Fibroblast of lung (primary cell): ENCODE measurements at regions not wholly inside any gene's neighbourhood (a gene's known extent, or its start where the extent isn't known, plus 50 kb on each side); places are given as distances from the start of the nearest gene placed in this dataset.
A peak's percentile ranks its signal among the peaks of the same experiment; 100 is the strongest.

ENCODE experiments used
- DNase-seq, 2 donors: peaks; one replicate each; pipeline versions ENCODE4 v3.0.0 to v3.0.0-alpha.2; 2010; ENCODE audit warnings: low read depth in 2 of 2
- H2AFZ ChIP-seq: 2 replicates; pipeline ENCODE4 v1.5.1; 2012; ENCODE audit warnings: low read length, control low read depth, inconsistent platforms
- H3K27ac ChIP-seq: 2 replicates; pipeline ENCODE4 v1.5.1; 2011; ENCODE audit warnings: low read length, control low read depth; ENCODE audit not compliant: insufficient read depth
- H3K27me3 ChIP-seq: 2 replicates; pipeline ENCODE4 v1.5.1; 2011; ENCODE audit warnings: mild to moderate bottlenecking, low read length; ENCODE audit not compliant: control insufficient read depth, insufficient read depth
- H3K36me3 ChIP-seq: 2 replicates; pipeline ENCODE4 v1.5.1; 2011; ENCODE audit warnings: low read length; ENCODE audit not compliant: control insufficient read depth, insufficient read depth
- H3K4me1 ChIP-seq: 2 replicates; pipeline ENCODE4 v1.5.1; 2011; ENCODE audit warnings: low read length; ENCODE audit not compliant: control insufficient read depth, insufficient read depth; ENCODE audit errors: extremely low read depth
- H3K4me2 ChIP-seq: 2 replicates; pipeline ENCODE4 v1.5.1; 2011; ENCODE audit warnings: low read length, control low read depth; ENCODE audit not compliant: insufficient read depth; ENCODE audit errors: extremely low read depth
- H3K4me3 ChIP-seq, 4 experiments: fragments of 200-600 bp in 1 of 4; sonication (generic) in 1 of 4; replicated peaks in 1 of 4; 2 replicates each; pipeline ENCODE4 v1.5.1; 2011 to 2016; ENCODE audit warnings: low read length in 4 of 4, low read depth in 3 of 4, mild to moderate bottlenecking in 3 of 4, control low read depth in 2 of 4, inconsistent platforms in 1 of 4, mixed read lengths in 1 of 4; ENCODE audit not compliant: insufficient read depth in 1 of 4; ENCODE audit errors: control extremely low read depth in 1 of 4
- H3K79me2 ChIP-seq: 2 replicates; pipeline ENCODE4 v1.5.1; 2012; ENCODE audit warnings: mild to moderate bottlenecking, low read length, inconsistent platforms; ENCODE audit not compliant: control insufficient read depth, insufficient read depth
- H3K9ac ChIP-seq: 2 replicates; pipeline ENCODE4 v1.5.1; 2011; ENCODE audit warnings: mild to moderate bottlenecking, low read length, control low read depth; ENCODE audit not compliant: insufficient read depth
- H3K9me3 ChIP-seq: 2 replicates; pipeline ENCODE4 v1.5.1; 2012; ENCODE audit warnings: low read depth, low read length; ENCODE audit not compliant: control insufficient read depth, insufficient read depth
- H4K20me1 ChIP-seq: 2 replicates; pipeline ENCODE4 v1.5.1; 2011; ENCODE audit warnings: low read length; ENCODE audit not compliant: control insufficient read depth, insufficient read depth; ENCODE audit errors: extremely low read depth
- CTCF ChIP-seq, 2 donors: IDR thresholded peaks in 1 of 2; conservative IDR thresholded peaks in 1 of 2; 1 replicate in 1 of 2; 2 replicates in 1 of 2; pipeline ENCODE4 v1.5.1; 2011 to 2012; ENCODE audit warnings: low read length in 2 of 2, control low read depth in 1 of 2, inconsistent platforms in 1 of 2, low read depth in 1 of 2, mild to moderate bottlenecking in 1 of 2
- EZH2 ChIP-seq: IDR thresholded peaks from 2 replicates; pipeline ENCODE4 v1.5.1; 2012; ENCODE audit warnings: low read length, control low read depth, mild to moderate bottlenecking; ENCODE audit errors: missing control alignments

- Histone ChIP-seq H3K36me3 (no peaks in the 10 kb centered on the region), H3K9me3 (no peaks in the 10 kb centered on the region)
- no peak for TF ChIP-seq CTCF (conservative IDR thresholded peaks at IDR 0.05 in 1 of 2, IDR thresholded peaks at IDR 0.05 in 1 of 2; ENCODE audit: low read depth in 1 of 2, low read length in 2 of 2)
- no peak for TF ChIP-seq EZH2
Observed at GRCh38 chr5:174922955-174923354, 198.6 kb downstream of the MSX2 start.

GRCh38 chr5:174920906-174921550, 196.6 kb downstream of the MSX2 start:
- Histone ChIP-seq H3K27me3 (no peaks in the 10 kb centered on the region), H3K4me3 (peak overlapping the region in 1 of 4 experiments; percentile 22), H2AFZ (no peak overlapping the region), H3K4me2 (no peak overlapping the region), H4K20me1 (no peaks in the 10 kb centered on the region), H3K4me1 (no peaks in the 10 kb centered on the region), H3K9ac (no peak overlapping the region), H3K36me3 (no peaks in the 10 kb centered on the region), H3K27ac (no peak overlapping the region), H3K9me3 (no peaks in the 10 kb centered on the region), H3K79me2 (no peaks in the 10 kb centered on the region)
- DNase-seq: peak in 1 of 2 donors; percentile 11
- TF ChIP-seq EZH2: no peak
- no peak for TF ChIP-seq CTCF (conservative IDR thresholded peaks at IDR 0.05 in 1 of 2, IDR thresholded peaks at IDR 0.05 in 1 of 2; ENCODE audit: low read depth in 1 of 2, low read length in 2 of 2)

More at GRCh38 chr5:174922955-174923354, 198.6 kb downstream of the MSX2 start:
- Histone ChIP-seq H3K9ac (no peak overlapping the region), H3K27me3 (no peaks in the 10 kb centered on the region), H3K79me2 (no peaks in the 10 kb centered on the region), H3K4me3 (no peak overlapping the region), H4K20me1 (no peaks in the 10 kb centered on the region), H3K4me2 (no peak overlapping the region), H2AFZ (no peak overlapping the region), H3K4me1 (no peaks in the 10 kb centered on the region), H3K27ac (no peak overlapping the region)
- DNase-seq: no peak

- H3K4me1 ChIP-seq: no peaks in the 10 kb centered on the region
- H3K27ac ChIP-seq: no peak overlapping the region
- no peaks in the 10 kb centered on the region for H4K20me1 ChIP-seq
- DNase-seq: no peak
- H3K79me2 ChIP-seq: no peaks in the 10 kb centered on the region
- no peaks in the 10 kb centered on the region for H3K36me3 ChIP-seq
- H3K4me2 ChIP-seq: no peak overlapping the region
- H3K9ac ChIP-seq: no peak overlapping the region
- H3K4me3 ChIP-seq: no peak overlapping the region
- H2AFZ ChIP-seq: no peak overlapping the region
- TF ChIP-seq EZH2 (no peak), CTCF (conservative IDR thresholded peaks at IDR 0.05 in 1 of 2, IDR thresholded peaks at IDR 0.05 in 1 of 2; ENCODE audit: low read depth in 1 of 2, low read length in 2 of 2) (no peak)
- H3K27me3 ChIP-seq: no peaks in the 10 kb centered on the region
- H3K9me3 ChIP-seq: no peaks in the 10 kb centered on the region
Observed at GRCh38 chr5:174919351-174919750, 195.0 kb downstream of the MSX2 start.
